NT2/D1 (cell line): ENCODE measurements at regions not wholly inside any gene's neighbourhood (a gene's known extent, or its start where the extent isn't known, plus 50 kb on each side); places are given as distances from the start of the nearest gene placed in this dataset.

Experiments
- SUZ12 ChIP-seq: IDR thresholded peaks from 2 replicates; pipeline ENCODE4 v1.6.1; 2011; ENCODE audit not compliant: insufficient read length, insufficient read depth; ENCODE audit errors: extremely low read depth
- YY1 ChIP-seq: IDR thresholded peaks from 2 replicates; pipeline ENCODE4 v1.6.1; 2011; ENCODE audit not compliant: insufficient read length, insufficient read depth
- ZNF274 ChIP-seq: IDR thresholded peaks from 2 replicates; pipeline ENCODE4 v1.6.1; 2011; ENCODE audit warnings: mild to moderate bottlenecking, low read depth, low read length

DNA sequence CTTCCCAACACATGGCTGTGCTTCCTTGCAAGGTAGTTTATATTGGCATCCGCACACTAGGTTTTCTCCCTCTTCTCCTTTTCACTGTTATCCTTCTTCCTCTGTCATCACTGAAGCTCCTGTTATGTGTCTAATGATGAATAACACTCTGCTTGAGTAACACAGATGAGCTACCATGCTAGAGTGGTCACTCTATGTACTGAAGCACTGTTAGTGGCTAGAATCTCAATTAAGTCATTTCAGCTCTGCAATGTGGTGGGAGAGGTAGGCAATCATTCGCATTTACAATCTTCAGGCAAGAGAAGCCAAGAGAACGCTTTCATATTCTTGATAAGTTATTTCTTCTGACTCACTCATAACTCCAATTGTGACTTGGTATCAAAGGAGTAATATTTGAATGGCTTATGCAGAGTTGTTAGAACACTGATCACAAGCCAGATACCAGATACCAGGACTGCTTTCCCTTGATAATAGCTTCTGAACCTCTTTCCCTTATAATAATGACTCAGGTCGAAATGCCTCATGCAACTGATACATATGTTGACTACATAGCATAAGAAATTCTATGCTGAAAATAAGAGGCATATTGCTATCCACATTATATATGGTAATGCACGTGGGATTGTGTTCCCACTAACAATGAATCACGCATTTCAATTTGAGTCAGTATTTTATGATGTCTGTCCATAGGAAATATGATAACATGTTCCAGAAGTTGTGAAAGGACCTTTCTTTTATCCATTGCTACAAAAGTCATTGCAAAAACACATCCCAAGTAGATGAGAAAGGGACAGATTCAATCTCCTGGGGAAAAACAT lies 158.0 kb upstream of the HS3ST3A1 start:
- TF ChIP-seq ZNF274 (no peak), YY1 (no peak), SUZ12 (no peak)
